Common myeloid progenitor, CD34-positive (primary cell): ENCODE measurements at regions not wholly inside any gene's neighbourhood (a gene's known extent, or its start where the extent isn't known, plus 50 kb on each side); places are given as distances from the start of the nearest gene placed in this dataset.

Experiments
- CTCF ChIA-PET: fragments of 350-600 bp; sonication (Branson Sonifier 250); formaldehyde crosslinking; loops from one replicate; lab custom pipeline; 2021; ENCODE audit warnings: antibody characterized with exemption; lab: Charles Lee
- POLR2A ChIA-PET: fragments of 350-600 bp; sonication (Branson Sonifier 250); formaldehyde crosslinking; loops from one replicate; lab custom pipeline; 2021; ENCODE audit warnings: antibody characterized with exemption; lab: Charles Lee
- DNase-seq, 3 donors: peaks; one replicate each; pipeline versions ENCODE4 v3.0.0 to v3.0.0-alpha.2; 2013
- H3K27ac ChIP-seq, 2 experiments: 1 replicate in 1 of 2; 2 replicates in 1 of 2; pipeline ENCODE4 v1.7.0; 2013; ENCODE audit warnings: inconsistent platforms in 2 of 2, low read length in 2 of 2, mild to moderate bottlenecking in 2 of 2, low read depth in 1 of 2, moderate library complexity in 1 of 2; ENCODE audit not compliant: severe bottlenecking in 2 of 2, insufficient read depth in 1 of 2, poor library complexity in 1 of 2
- H3K27me3 ChIP-seq, 5 experiments: replicated peaks in 2 of 5; 1 replicate in 3 of 5; 2 replicates in 2 of 5; pipeline versions ENCODE4 v1.6.1 to v1.7.0; 2013; ENCODE audit warnings: low read length in 4 of 5, mild to moderate bottlenecking in 2 of 5, moderate library complexity in 2 of 5, inconsistent platforms in 1 of 5; ENCODE audit not compliant: insufficient read depth in 5 of 5, control insufficient read depth in 4 of 5
- H3K36me3 ChIP-seq, 4 experiments: 1 replicate in 2 of 4; 2 replicates in 2 of 4; pipeline versions ENCODE4 v1.6.1 to v1.7.0; 2013; ENCODE audit warnings: low read length in 3 of 4, control low read depth in 1 of 4, mild to moderate bottlenecking in 1 of 4; ENCODE audit not compliant: control insufficient read depth in 4 of 4, insufficient read depth in 4 of 4
- H3K4me1 ChIP-seq, 4 experiments: 1 replicate in 3 of 4; 2 replicates in 1 of 4; pipeline versions ENCODE4 v1.6.1 to v1.7.1; 2013; ENCODE audit warnings: low read length in 3 of 4, mild to moderate bottlenecking in 3 of 4, control low read depth in 1 of 4, inconsistent platforms in 1 of 4, moderate library complexity in 1 of 4; ENCODE audit not compliant: control insufficient read depth in 4 of 4, insufficient read depth in 4 of 4; ENCODE audit errors: control extremely low read depth in 1 of 4
- H3K4me3 ChIP-seq, 7 experiments: 1 replicate in 4 of 7; 2 replicates in 3 of 7; pipeline versions ENCODE4 v1.5.1 to v1.7.0; 2013; ENCODE audit warnings: mild to moderate bottlenecking in 7 of 7, low read length in 6 of 7, moderate library complexity in 6 of 7, inconsistent platforms in 2 of 7, low read depth in 2 of 7, control low read depth in 1 of 7; ENCODE audit not compliant: insufficient read depth in 4 of 7, control insufficient read depth in 1 of 7; ENCODE audit errors: extremely low read depth in 1 of 7
- H3K9me3 ChIP-seq, 5 experiments: 1 replicate in 4 of 5; 2 replicates in 1 of 5; pipeline versions ENCODE4 v1.6.1 to v1.7.1; 2013; ENCODE audit warnings: low read length in 4 of 5, mild to moderate bottlenecking in 2 of 5, inconsistent platforms in 1 of 5, low read depth in 1 of 5, moderate library complexity in 1 of 5; ENCODE audit not compliant: control insufficient read depth in 4 of 5, insufficient read depth in 2 of 5; ENCODE audit errors: control extremely low read depth in 1 of 5
- WGBS: methylation state at CpG from one replicate; pipeline ENCODE4 v1.1.5; 2013; ENCODE audit not compliant: insufficient coverage; 5-methylcytosine and 5-hydroxymethylcytosine counted together

DNA sequence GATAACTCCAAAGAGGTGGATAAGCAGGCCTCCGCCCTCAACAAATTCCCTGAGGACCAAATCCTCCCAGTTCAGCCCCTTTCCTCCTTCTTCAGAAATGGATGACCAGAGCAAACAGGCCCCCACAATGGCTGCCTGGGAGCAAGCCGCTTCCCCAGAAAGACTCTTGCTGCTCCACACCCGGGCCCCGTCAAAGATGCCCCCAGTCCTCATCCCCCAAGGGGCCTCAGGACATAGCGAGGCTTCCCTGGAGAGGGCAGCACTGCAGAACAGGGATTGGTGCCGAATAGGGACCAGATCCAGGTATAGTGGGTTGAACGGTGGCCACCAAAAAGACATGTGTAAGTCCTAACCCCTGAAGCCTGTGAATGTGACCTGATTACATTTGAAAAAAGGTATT is 502.3 kb downstream of the SHQ1 start:
- ChIA-PET CTCF (interaction anchor here (1.5 to 2.1 kb wide), 3 partner anchors 10 to 64 kb away, joined by 6 to 9 read pairs (median 6); no protein-coding TSS in a partner anchor), POLR2A (interaction anchor here (0.6 to 3.0 kb wide), 2 partner anchors 36 to 202 kb away, joined by 3 to 24 read pairs; no protein-coding TSS in a partner anchor)
- no peak overlapping the region for H3K4me3 ChIP-seq
- peak overlapping the region; percentile 55 to 83 for H3K27ac ChIP-seq
- peaks cover 21 to 84% (median 67%) of the 10 kb centered on the region in 4 experiments for H3K4me1 ChIP-seq
- no peaks in the 10 kb centered on the region for H3K36me3 ChIP-seq
- H3K9me3 ChIP-seq: no peaks in the 10 kb centered on the region
- WGBS: 67% methylated on average over 1 of the region's 7 CpGs
- no peak for DNase-seq
- H3K27me3 ChIP-seq: no peaks in the 10 kb centered on the region

DNA sequence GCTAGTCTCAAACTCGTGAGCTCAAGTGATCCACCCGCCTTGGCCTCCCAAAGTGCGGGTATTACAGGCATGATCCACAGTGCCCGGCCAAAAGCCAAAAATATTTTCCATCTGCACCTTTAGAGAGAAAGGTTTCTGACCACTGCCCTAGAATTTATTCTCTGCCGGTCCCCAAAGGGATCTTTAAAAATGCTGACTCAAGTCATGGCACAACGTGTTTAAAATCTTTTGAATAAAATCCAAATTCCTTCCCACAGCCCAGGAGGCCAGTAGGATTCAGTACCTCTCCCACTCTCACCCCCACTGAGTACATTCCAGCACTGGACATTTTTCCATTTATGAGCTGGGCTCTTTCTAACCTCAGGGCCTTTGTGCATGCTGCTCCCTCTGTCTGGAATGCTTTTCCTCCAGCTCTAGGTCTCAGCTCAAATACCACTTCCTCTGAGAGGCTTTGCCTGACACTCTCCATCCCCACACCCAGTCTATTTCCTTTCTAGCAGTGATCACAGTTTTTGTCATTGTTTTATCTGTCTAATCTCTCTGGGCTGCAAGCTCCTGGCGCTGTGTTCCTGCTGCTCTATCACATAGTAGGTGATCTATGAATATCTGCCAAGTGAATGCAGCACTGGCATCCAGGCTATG is 502.9 kb downstream of the SHQ1 start:
- peaks cover 21 to 79% (median 63%) of the 10 kb centered on the region in 4 experiments for H3K4me1 ChIP-seq
- ChIA-PET CTCF (interaction anchor here (1.2 to 1.8 kb wide), 3 partner anchors 9 to 56 kb away, joined by 3 to 6 read pairs (median 6); no protein-coding TSS in a partner anchor), POLR2A (no interaction called here)
- no peaks in the 10 kb centered on the region for H3K27me3 ChIP-seq
- WGBS: 58% methylated on average over 6 of the region's 7 CpGs
- peak overlapping the region in 1 of 2 experiments; percentile 83 for H3K27ac ChIP-seq
- no peak overlapping the region for H3K4me3 ChIP-seq
- no peaks in the 10 kb centered on the region for H3K36me3 ChIP-seq
- DNase-seq: peak in 1 of 3 donors; percentile 48
- H3K9me3 ChIP-seq: no peaks in the 10 kb centered on the region

DNA sequence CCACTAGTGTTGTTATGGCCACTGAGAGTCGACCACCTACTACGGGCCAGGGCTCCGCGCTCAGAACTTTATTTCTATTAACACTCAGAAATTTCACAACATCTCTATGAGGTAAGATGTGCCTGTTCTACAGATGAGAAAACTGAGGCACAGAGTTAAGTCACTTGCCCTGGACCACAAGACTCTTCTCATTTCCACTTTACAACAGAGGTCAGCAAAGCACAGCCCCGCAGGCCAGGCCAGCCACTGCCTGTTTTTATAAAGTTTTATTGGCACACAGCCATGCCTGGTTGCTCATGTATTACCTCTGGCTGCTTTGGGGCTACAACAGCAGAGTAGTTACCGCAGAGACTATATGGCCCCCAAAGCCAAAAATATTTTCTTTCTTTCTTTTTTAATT is 503.6 kb downstream of the SHQ1 start:
- Histone ChIP-seq H3K27me3 (no peaks in the 10 kb centered on the region), H3K9me3 (no peaks in the 10 kb centered on the region), H3K4me1 (peaks cover 21 to 75% (median 61%) of the 10 kb centered on the region in 4 experiments), H3K4me3 (no peak overlapping the region), H3K27ac (no peak overlapping the region), H3K36me3 (no peaks in the 10 kb centered on the region)
- ChIA-PET POLR2A (interaction anchor here (0.5 kb wide), 1 partner anchor 357 kb away, joined by 3 read pairs; no protein-coding TSS in a partner anchor), CTCF (interaction anchor here (1.0 to 1.8 kb wide), 4 partner anchors 8 to 55 kb away, joined by 3 to 6 read pairs (median 4); no protein-coding TSS in a partner anchor)
- 100% methylated on average over 1 of the region's 6 CpGs for WGBS
- DNase-seq: peak in 1 of 3 donors; percentile 40

DNA sequence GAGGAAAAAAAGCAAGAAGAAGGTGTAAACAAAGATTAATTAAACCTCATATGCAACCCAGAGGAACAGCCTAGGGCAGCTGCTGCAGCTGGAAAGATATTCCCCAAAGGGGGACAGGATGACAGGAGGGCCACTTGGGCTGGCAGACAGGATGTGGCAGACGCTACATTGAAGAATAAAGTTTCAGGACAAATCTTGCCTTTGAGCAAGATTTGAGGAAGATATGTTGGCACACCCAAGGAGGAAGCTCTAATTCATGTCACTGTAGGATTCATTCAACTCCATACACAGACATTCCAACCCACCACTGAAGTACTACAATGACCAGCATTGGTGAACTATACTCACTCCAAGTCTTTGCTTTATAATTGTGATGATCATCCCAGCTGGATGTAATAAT is 504.0 kb downstream of the SHQ1 start:
- Histone ChIP-seq H3K27me3 (no peaks in the 10 kb centered on the region), H3K4me1 (peaks cover 21 to 71% (median 60%) of the 10 kb centered on the region in 4 experiments), H3K9me3 (no peaks in the 10 kb centered on the region), H3K36me3 (no peaks in the 10 kb centered on the region), H3K27ac (peak overlapping the region in 1 of 2 experiments; percentile 55), H3K4me3 (no peak overlapping the region)
- ChIA-PET POLR2A (interaction anchor here (0.5 kb wide), 1 partner anchor 357 kb away, joined by 3 read pairs; no protein-coding TSS in a partner anchor), CTCF (interaction anchor here (1.0 to 1.8 kb wide), 4 partner anchors 8 to 55 kb away, joined by 3 to 6 read pairs (median 4); no protein-coding TSS in a partner anchor)
- DNase-seq: peak in 1 of 3 donors; percentile 57
- WGBS: 0% methylated on average over 1 of the region's 1 CpG

DNA sequence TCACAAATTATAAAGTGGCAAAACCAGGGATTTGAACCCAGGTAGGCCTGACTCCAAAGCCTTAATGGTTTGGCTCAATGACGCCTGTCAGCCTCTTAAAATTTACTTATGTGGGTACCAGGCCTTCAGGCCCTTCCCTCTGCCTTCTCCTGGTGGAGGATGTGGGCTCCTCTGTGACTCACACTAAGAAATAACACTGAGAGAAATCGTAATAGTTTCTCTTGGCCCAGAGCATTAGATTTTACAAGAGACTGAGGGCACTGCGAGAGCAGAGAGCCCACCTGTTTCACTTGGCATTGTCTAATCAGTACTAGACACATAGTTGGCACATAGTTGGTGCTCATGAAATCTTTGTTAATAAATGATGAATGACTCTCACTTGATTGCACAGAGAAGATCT is 505.2 kb downstream of the SHQ1 start:
- H3K27ac ChIP-seq: no peak overlapping the region

DNA sequence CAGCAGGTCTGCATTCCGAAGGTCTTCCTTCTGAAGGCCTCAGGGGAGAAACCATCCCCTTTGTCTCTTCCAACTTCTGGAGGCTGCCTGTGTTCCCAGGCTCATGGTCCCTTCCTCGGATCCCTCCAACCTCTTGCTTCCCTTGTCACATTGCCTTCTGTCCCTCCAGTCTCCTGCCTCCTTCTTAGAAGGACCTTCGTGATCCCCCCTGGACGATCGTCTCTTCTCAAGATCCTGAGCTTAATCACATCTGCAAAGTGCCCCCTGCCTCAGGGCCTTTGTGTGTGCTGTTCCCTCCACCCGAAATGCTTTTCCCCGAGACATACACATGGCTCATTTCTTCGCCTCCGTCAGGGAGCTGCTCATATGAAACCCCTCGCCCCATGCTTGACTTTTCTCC is 505.8 kb downstream of the SHQ1 start:
- H3K4me1 ChIP-seq: peaks cover 21 to 54% (median 47%) of the 10 kb centered on the region in 4 experiments
- no peak overlapping the region for H3K4me3 ChIP-seq
- WGBS: 93% methylated on average over 5 of the region's 10 CpGs
- DNase-seq: no peak
- ChIA-PET CTCF (interaction anchor here (0.9 to 1.7 kb wide), 6 partner anchors 9 to 99 kb away, joined by 3 to 4 read pairs (median 3); no protein-coding TSS in a partner anchor), POLR2A (interaction anchor here (1.8 kb wide), 1 partner anchor 32 kb away, joined by 6 read pairs; no protein-coding TSS in a partner anchor)
- no peaks in the 10 kb centered on the region for H3K27me3 ChIP-seq
- H3K27ac ChIP-seq: no peak overlapping the region
- H3K36me3 ChIP-seq: no peaks in the 10 kb centered on the region
- no peaks in the 10 kb centered on the region for H3K9me3 ChIP-seq

More for the DNA sequence above, 505.2 kb downstream of the SHQ1 start:
- DNase-seq: peak in 2 of 3 donors; percentile 78 to 80
- Histone ChIP-seq H3K4me3 (no peak overlapping the region), H3K9me3 (no peaks in the 10 kb centered on the region), H3K36me3 (no peaks in the 10 kb centered on the region), H3K4me1 (peaks cover 21 to 60% (median 52%) of the 10 kb centered on the region in 4 experiments), H3K27me3 (no peaks in the 10 kb centered on the region)
- no CpG with 5 or more reads among the region's 3 CpGs for WGBS
- ChIA-PET CTCF (interaction anchor here (0.9 to 1.0 kb wide), 2 partner anchors 32 to 52 kb away, joined by 3 read pairs; no protein-coding TSS in a partner anchor), POLR2A (no interaction called here)
